B cell (primary cell): ENCODE measurements at regions not wholly inside any gene's neighbourhood (a gene's known extent, or its start where the extent isn't known, plus 50 kb on each side); places are given as distances from the start of the nearest gene placed in this dataset.

Experiments
- ATAC-seq: fragments of 200-7000 bp; cut with Tn5 transposase; one replicate; pipeline ENCODE4 v1.10.0; 2021; ENCODE audit warnings: low read depth, mild to moderate bottlenecking, moderate number of reproducible peaks, moderate library complexity
- CTCF ChIA-PET: fragments of 350-600 bp; sonication (Branson Sonifier 250); formaldehyde crosslinking; loops from one replicate; lab custom pipeline; 2021; ENCODE audit warnings: antibody characterized with exemption, inconsistent platforms; lab: Charles Lee
- POLR2A ChIA-PET: fragments of 350-600 bp; sonication (Branson Sonifier 250); formaldehyde crosslinking; loops from one replicate; lab custom pipeline; 2021; ENCODE audit warnings: antibody characterized with exemption; lab: Charles Lee
- DNase-seq: peaks from one replicate; pipeline ENCODE4 v3.0.0; 2013
- H2AFZ ChIP-seq: 2 replicates; pipeline ENCODE4 v1.6.1; 2012; ENCODE audit warnings: mild to moderate bottlenecking, low read depth, low read length; ENCODE audit not compliant: insufficient read depth, poor library complexity, severe bottlenecking
- H3K27ac ChIP-seq, 2 donors: 1 replicate in 1 of 2; 2 replicates in 1 of 2; pipeline ENCODE4 v1.5.1; 2012 to 2013; ENCODE audit warnings: low read length in 2 of 2, mild to moderate bottlenecking in 2 of 2, moderate library complexity in 1 of 2
- H3K27me3 ChIP-seq, 4 experiments: fragments of 200-600 bp in 1 of 4; sonication (generic) in 1 of 4; replicated peaks in 1 of 4; 1 replicate in 2 of 4; 2 replicates in 2 of 4; pipeline versions ENCODE4 v1.6.1 to v1.7.0; 2013 to 2016; ENCODE audit warnings: low read length in 3 of 4, mild to moderate bottlenecking in 2 of 4, mixed read lengths in 1 of 4, moderate library complexity in 1 of 4; ENCODE audit not compliant: insufficient read depth in 4 of 4, control insufficient read depth in 3 of 4; ENCODE audit errors: control extremely low read depth in 1 of 4
- H3K36me3 ChIP-seq, 2 experiments: replicated peaks in 1 of 2; 1 replicate in 1 of 2; 2 replicates in 1 of 2; pipeline versions ENCODE4 v1.6.1 to v1.7.1; 2013; ENCODE audit warnings: low read length in 1 of 2; ENCODE audit not compliant: insufficient read depth in 2 of 2, control insufficient read depth in 1 of 2; ENCODE audit errors: control extremely low read depth in 1 of 2, extremely low read depth in 1 of 2
- H3K4me1 ChIP-seq, 2 donors: fragments of 200-600 bp in 1 of 2; sonication (generic) in 1 of 2; 1 replicate in 1 of 2; 2 replicates in 1 of 2; pipeline versions ENCODE4 v1.5.1 to v1.6.1; 2013 to 2017; ENCODE audit warnings: low read length in 2 of 2; ENCODE audit not compliant: control insufficient read depth in 2 of 2, insufficient read depth in 2 of 2
- H3K4me2 ChIP-seq: replicated peaks from 2 replicates; pipeline ENCODE3; 2012; ENCODE audit warnings: mild to moderate bottlenecking, low read depth, low read length; ENCODE audit not compliant: poor library complexity, severe bottlenecking
- H3K4me3 ChIP-seq, 5 experiments: fragments of 200-600 bp in 1 of 5; sonication (generic) in 1 of 5; 1 replicate in 3 of 5; 2 replicates in 2 of 5; pipeline versions ENCODE4 v1.5.1 to v1.7.0; 2011 to 2016; ENCODE audit warnings: low read length in 4 of 5, mild to moderate bottlenecking in 4 of 5, low read depth in 2 of 5, control low read depth in 1 of 5, moderate library complexity in 1 of 5; ENCODE audit not compliant: insufficient read depth in 1 of 5; ENCODE audit errors: control extremely low read depth in 1 of 5, extremely low read depth in 1 of 5
- H3K79me2 ChIP-seq: fragments of 200-600 bp; sonication (generic); one replicate; pipeline ENCODE4 v1.6.0; 2016; ENCODE audit warnings: low read length; ENCODE audit not compliant: control insufficient read depth, insufficient read depth
- H3K9ac ChIP-seq: fragments of 200-600 bp; sonication (generic); 2 replicates; pipeline ENCODE4 v1.6.1; 2017; ENCODE audit warnings: mild to moderate bottlenecking, low read length, moderate library complexity
- H3K9me3 ChIP-seq, 3 donors: one replicate each; pipeline versions ENCODE4 v1.6.1 to v1.7.1; 2013; ENCODE audit warnings: low read length in 2 of 3; ENCODE audit not compliant: control insufficient read depth in 2 of 3, insufficient read depth in 1 of 3; ENCODE audit errors: control extremely low read depth in 1 of 3
- H4K20me1 ChIP-seq: 2 replicates; pipeline ENCODE4 v1.6.0; 2012; ENCODE audit warnings: mild to moderate bottlenecking, low read length; ENCODE audit not compliant: insufficient read depth, control insufficient read depth, poor library complexity, severe bottlenecking
- H3K27ac Mint-ChIP-seq: one replicate; pipeline ENCODE4 v1.8.0; 2021; ENCODE audit warnings: mixed read lengths
- H3K27me3 Mint-ChIP-seq: one replicate; pipeline ENCODE4 v1.8.0; 2021; ENCODE audit warnings: mixed read lengths
- H3K4me1 Mint-ChIP-seq: one replicate; pipeline ENCODE4 v1.8.0; 2021; ENCODE audit warnings: mixed read lengths
- H3K4me3 Mint-ChIP-seq: one replicate; pipeline ENCODE4 v1.8.0; 2021; ENCODE audit warnings: mixed read lengths
- H3K9me3 Mint-ChIP-seq: one replicate; pipeline ENCODE4 v1.8.0; 2022; ENCODE audit warnings: mixed read lengths; ENCODE audit not compliant: insufficient read depth
- CTCF ChIP-seq: fragments of 200-600 bp; IDR thresholded peaks from one replicate; pipeline ENCODE4 v1.8.0; 2022; ENCODE audit warnings: antibody characterized with exemption, mild to moderate bottlenecking
- EZH2 ChIP-seq: IDR thresholded peaks from 2 replicates; pipeline ENCODE4 v1.6.1; 2012; ENCODE audit warnings: borderline replicate concordance, low read depth, mild to moderate bottlenecking, moderate library complexity, low read length; ENCODE audit not compliant: insufficient read depth, poor library complexity, severe bottlenecking
- WGBS: methylation state at CpG from one replicate; pipeline ENCODE4 v1.1.5; 2013; ENCODE audit warnings: missing lambda C conversion rate; ENCODE audit not compliant: insufficient coverage; 5-methylcytosine and 5-hydroxymethylcytosine counted together
- intact Hi-C: fragments of 100-400 bp; cut with micrococcal nuclease; formaldehyde crosslinking; loops from one replicate; pipeline ENCODE4 v1.10.0; 2022

- intact Hi-C loops = no loop called here
- 89% methylated on average over 4 of the region's 4 CpGs for WGBS
- Histone ChIP-seq H4K20me1 (no peaks in the 10 kb centered on the region), H3K4me3 (no peak overlapping the region), H3K9ac (no peak overlapping the region), H3K9me3 (no peaks in the 10 kb centered on the region), H3K27ac (no peak overlapping the region), H3K36me3 (no peaks in the 10 kb centered on the region), H2AFZ (no peak overlapping the region), H3K4me1 (no peaks in the 10 kb centered on the region), H3K79me2 (no peaks in the 10 kb centered on the region), H3K4me2 (no peak overlapping the region), H3K27me3 (no peaks in the 10 kb centered on the region)
- ATAC-seq (no peak), DNase-seq (no peak)
- ChIA-PET CTCF (no interaction called here), POLR2A (no interaction called here)
- H3K27me3 Mint-ChIP-seq = no peaks in the 10 kb centered on the region
- no peaks in the 10 kb centered on the region for H3K9me3 Mint-ChIP-seq
- no peak overlapping the region for H3K27ac Mint-ChIP-seq
- no peaks in the 10 kb centered on the region for H3K4me1 Mint-ChIP-seq
- no peak overlapping the region for H3K4me3 Mint-ChIP-seq
- TF ChIP-seq CTCF (no peak), EZH2 (no peak)
Measured at GRCh38 chr2:53442783-53443182, 324.8 kb upstream of the CHAC2 start.

GRCh38 chr2:53442093-53442492 is 325.5 kb upstream of the CHAC2 start:
- H3K4me1 ChIP-seq = no peaks in the 10 kb centered on the region
- DNase-seq (no peak), ATAC-seq (no peak)
- H3K27ac Mint-ChIP-seq = no peak overlapping the region
- TF ChIP-seq EZH2 = no peak
- no peak for TF ChIP-seq CTCF
- H3K9me3 Mint-ChIP-seq = no peaks in the 10 kb centered on the region
- H3K4me1 Mint-ChIP-seq = no peaks in the 10 kb centered on the region
- no peak overlapping the region for H3K9ac ChIP-seq
- H2AFZ ChIP-seq = no peak overlapping the region
- no peaks in the 10 kb centered on the region for H3K36me3 ChIP-seq
- CTCF ChIA-PET = no interaction called here
- intact Hi-C loops = no loop called here
- H3K79me2 ChIP-seq = no peaks in the 10 kb centered on the region
- POLR2A ChIA-PET = no interaction called here
- H3K27me3 ChIP-seq = no peaks in the 10 kb centered on the region
- no peak overlapping the region for H3K4me3 Mint-ChIP-seq
- H3K4me2 ChIP-seq = no peak overlapping the region
- no peaks in the 10 kb centered on the region for H3K9me3 ChIP-seq
- H3K27ac ChIP-seq = no peak overlapping the region
- H4K20me1 ChIP-seq = no peaks in the 10 kb centered on the region
- H3K27me3 Mint-ChIP-seq = no peaks in the 10 kb centered on the region
- H3K4me3 ChIP-seq = no peak overlapping the region
